ENCODE measurements at regions not wholly inside any gene's neighbourhood (a gene's known extent, or its start where the extent isn't known, plus 50 kb on each side); places are given as distances from the start of the nearest gene placed in this dataset.
"Not testable (repeated sequence)": the region's sequence is repeated elsewhere in the genome, so short reads cannot be mapped to it uniquely, and the experiment has no call there.

GRCh38 chr7:125847055-125847454 lies 917.4 kb upstream of the POT1 start:
- intact Hi-C loops (cut with micrococcal nuclease): no loop called here

- intact Hi-C loops (cut with micrococcal nuclease): no loop called here
Observed at GRCh38 chr7:125845686-125846085, 916.1 kb upstream of the POT1 start.

- intact Hi-C loops (cut with micrococcal nuclease): no loop called here
Observed at GRCh38 chr7:125834421-125834820, 904.8 kb upstream of the POT1 start.

- intact Hi-C loops (cut with micrococcal nuclease): no loop called here
Observed at GRCh38 chr7:125833839-125834238, 904.2 kb upstream of the POT1 start.

GRCh38 chr7:125830743-125831142 lies 901.1 kb upstream of the POT1 start:
- intact Hi-C loops (cut with micrococcal nuclease): no loop called here

- intact Hi-C loops (cut with micrococcal nuclease): no loop called here
Observed at GRCh38 chr7:125828153-125828700, 898.6 kb upstream of the POT1 start.

GRCh38 chr7:125823538-125823937 lies 893.9 kb upstream of the POT1 start:
- intact Hi-C loops (cut with micrococcal nuclease): no loop called here

- intact Hi-C loops (cut with micrococcal nuclease): no loop called here
Observed at GRCh38 chr7:125820495-125820894, 890.9 kb upstream of the POT1 start.

GRCh38 chr7:125814100-125814499 lies 884.5 kb upstream of the POT1 start:
- intact Hi-C loops (cut with micrococcal nuclease): no loop called here

- intact Hi-C loops (cut with micrococcal nuclease): not testable (repeated sequence)
Observed at GRCh38 chr7:125806491-125806890, 876.9 kb upstream of the POT1 start.

- intact Hi-C loops (cut with micrococcal nuclease): no loop called here
Observed at GRCh38 chr7:125804273-125804672, 874.6 kb upstream of the POT1 start.

- intact Hi-C loops (cut with micrococcal nuclease): no loop called here
Observed at GRCh38 chr7:125780153-125780552, 850.5 kb upstream of the POT1 start.

- intact Hi-C loops (cut with micrococcal nuclease): no loop called here
Observed at GRCh38 chr7:125775317-125775716, 845.7 kb upstream of the POT1 start.

GRCh38 chr7:125773113-125773785 lies 843.6 kb upstream of the POT1 start:
- intact Hi-C loops (cut with micrococcal nuclease): no loop called here

- intact Hi-C loops (cut with micrococcal nuclease): no loop called here
Observed at GRCh38 chr7:125747966-125748365, 818.3 kb upstream of the POT1 start.

- intact Hi-C loops (cut with micrococcal nuclease): no loop called here
Observed at GRCh38 chr7:125746510-125746909, 816.9 kb upstream of the POT1 start.

- intact Hi-C loops (cut with micrococcal nuclease): no loop called here
Observed at GRCh38 chr7:125727215-125727614, 797.6 kb upstream of the POT1 start.

GRCh38 chr7:125695626-125696025 lies 766.0 kb upstream of the POT1 start:
- intact Hi-C loops (cut with micrococcal nuclease): no loop called here

- intact Hi-C loops (cut with micrococcal nuclease): no loop called here
Observed at GRCh38 chr7:125683156-125683555, 753.5 kb upstream of the POT1 start.

- intact Hi-C loops (cut with micrococcal nuclease): no loop called here
Observed at GRCh38 chr7:125681508-125681907, 751.9 kb upstream of the POT1 start.

- intact Hi-C loops (cut with micrococcal nuclease): no loop called here
Observed at GRCh38 chr7:125678771-125679170, 749.1 kb upstream of the POT1 start.

- intact Hi-C loops (cut with micrococcal nuclease): no loop called here
Observed at GRCh38 chr7:125675640-125676039, 746.0 kb upstream of the POT1 start.

- intact Hi-C loops (cut with micrococcal nuclease): no loop called here
Observed at GRCh38 chr7:125675169-125675568, 745.5 kb upstream of the POT1 start.
